ENCODE measurements at regions not wholly inside any gene's neighbourhood (a gene's known extent, or its start where the extent isn't known, plus 50 kb on each side); places are given as distances from the start of the nearest gene placed in this dataset.

DNA sequence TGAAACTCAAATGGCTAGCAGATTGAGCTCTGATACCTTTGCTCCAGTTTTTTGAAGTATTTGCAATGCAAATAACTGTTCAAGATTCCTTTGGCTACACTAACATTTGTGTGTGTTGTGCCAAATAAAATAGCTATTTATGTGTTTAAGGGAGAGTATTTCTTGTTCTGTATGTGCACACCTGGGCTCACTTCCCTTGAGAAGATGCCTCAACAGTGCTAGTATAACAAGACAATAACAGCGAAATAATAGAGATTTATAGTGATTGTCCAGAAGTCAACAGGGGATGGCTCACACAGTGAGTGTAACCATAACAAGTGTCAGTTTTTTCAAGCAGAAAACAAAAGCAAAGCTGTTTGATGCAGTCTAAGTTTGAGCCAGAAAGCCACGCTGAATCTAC lies 460.5 kb downstream of the CENPC start:
- no peaks in the 10 kb centered on the region for H3K4me1 ChIP-seq (ENCODE audit: control insufficient read depth, insufficient read depth, low read length)
- ATAC-seq, result no peak
- intact Hi-C loops (cut with micrococcal nuclease; ENCODE audit: unreplicated experiment) (no loop called here), in situ Hi-C loops (cut with HindIII; ENCODE audit: low pct_unique_long_range_greater_than_20kb, low sequenced_read_pairs) (no loop called here)
- H3K27ac ChIP-seq (ENCODE audit: low read length), result no peak overlapping the region
- no peaks in the 10 kb centered on the region for H3K27me3 ChIP-seq (ENCODE audit: control insufficient read depth, insufficient read depth, low read length)
- H3K36me3 ChIP-seq (ENCODE audit: control insufficient read depth, insufficient read depth, low read length), result no peaks in the 10 kb centered on the region
- CTCF ChIA-PET, result no interaction called here
- no TSS peak for BruUV-seq (replicated peaks)
- POLR2A ChIA-PET, result interaction anchor here (0.6 kb wide), 1 partner anchor 16 kb away, joined by 4 read pairs; no protein-coding TSS in a partner anchor
- DNase-seq (ENCODE audit: low read depth, low spot score), result no peak
- H3K4me3 ChIP-seq (ENCODE audit: low read depth in 2 of 2, low read length in 2 of 2), result no peak overlapping the region
- no peaks in the 10 kb centered on the region for H3K9me3 ChIP-seq (ENCODE audit: control insufficient read depth, insufficient read depth, low read depth, low read length)
- TF ChIP-seq REST (IDR thresholded peaks at IDR 0.05; ENCODE audit: insufficient read depth in 1 of 2, low read depth in 2 of 2, low read length in 1 of 2) (no peak), TCF7L2 (IDR thresholded peaks at IDR 0.05; ENCODE audit: low read depth, low read length) (no peak), SIN3A (IDR thresholded peaks at IDR 0.05; ENCODE audit: borderline replicate concordance, insufficient read depth, low read depth, low read length) (no peak), POLR2AphosphoS5 (IDR thresholded peaks at IDR 0.05; ENCODE audit: low read depth, low read length) (no peak), CTCF (IDR thresholded peaks at IDR 0.05) (no peak)

DNA sequence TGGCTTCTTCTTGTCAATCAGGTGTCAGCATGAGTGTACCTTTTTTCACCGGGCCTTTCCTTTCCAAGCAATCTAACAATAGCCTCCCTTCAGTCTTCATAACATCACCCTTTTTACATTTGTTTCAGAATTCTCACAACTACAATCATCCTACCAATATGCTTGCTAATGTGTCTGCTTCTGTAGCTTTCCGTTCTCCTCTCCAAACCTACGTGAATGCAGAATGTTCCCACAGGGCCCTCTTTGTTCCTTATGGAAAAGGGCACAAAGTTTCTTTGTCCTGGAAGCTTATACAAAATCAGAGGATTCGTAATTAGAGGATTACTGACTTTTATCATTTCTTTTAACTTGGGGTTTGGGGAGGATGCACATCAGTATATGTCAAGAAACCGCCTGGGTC lies 461.8 kb downstream of the CENPC start:
- in situ Hi-C loops (cut with HindIII; ENCODE audit: low pct_unique_long_range_greater_than_20kb, low sequenced_read_pairs), result no loop called here
- Histone ChIP-seq H3K36me3 (ENCODE audit: control insufficient read depth, insufficient read depth, low read length) (no peaks in the 10 kb centered on the region), H3K9me3 (ENCODE audit: control insufficient read depth, insufficient read depth, low read depth, low read length) (no peaks in the 10 kb centered on the region), H3K4me3 (ENCODE audit: low read depth in 2 of 2, low read length in 2 of 2) (no peak overlapping the region), H3K4me1 (ENCODE audit: control insufficient read depth, insufficient read depth, low read length) (no peaks in the 10 kb centered on the region), H3K27me3 (ENCODE audit: control insufficient read depth, insufficient read depth, low read length) (no peaks in the 10 kb centered on the region), H3K27ac (ENCODE audit: low read length) (no peak overlapping the region)
- intact Hi-C loops (cut with micrococcal nuclease; ENCODE audit: unreplicated experiment), result no loop called here
- TF ChIP-seq REST (IDR thresholded peaks at IDR 0.05; ENCODE audit: insufficient read depth in 1 of 2, low read depth in 2 of 2, low read length in 1 of 2) (no peak), TCF7L2 (IDR thresholded peaks at IDR 0.05; ENCODE audit: low read depth, low read length) (no peak), SIN3A (IDR thresholded peaks at IDR 0.05; ENCODE audit: borderline replicate concordance, insufficient read depth, low read depth, low read length) (no peak)
- no peak for DNase-seq (ENCODE audit: low read depth, low spot score)
- ATAC-seq, result no peak
- ChIA-PET CTCF (no interaction called here), POLR2A (no interaction called here)
- no TSS peak for BruUV-seq (replicated peaks)

All from Panc1 (cell line).